Adipocyte (in vitro differentiated cells): ENCODE measurements at regions not wholly inside any gene's neighbourhood (a gene's known extent, or its start where the extent isn't known, plus 50 kb on each side); places are given as distances from the start of the nearest gene placed in this dataset.
"Not testable (repeated sequence)": the region's sequence is repeated elsewhere in the genome, so short reads cannot be mapped to it uniquely, and the experiment has no call there.

Experiments used
- DNase-seq: peaks from one replicate; pipeline ENCODE4 v3.0.0-alpha.2; 2015; ENCODE audit warnings: low read depth
- H3K27me3 ChIP-seq: replicated peaks from 2 replicates; pipeline ENCODE4 v1.7.0; 2013; ENCODE audit warnings: mild to moderate bottlenecking, low read length, moderate library complexity; ENCODE audit not compliant: control insufficient read depth, insufficient read depth
- H3K36me3 ChIP-seq: 2 replicates; pipeline ENCODE4 v1.7.0; 2013; ENCODE audit warnings: low read length, mild to moderate bottlenecking, moderate library complexity; ENCODE audit not compliant: control insufficient read depth, insufficient read depth, severe bottlenecking
- H3K4me1 ChIP-seq: 2 replicates; pipeline ENCODE4 v1.7.0; 2013; ENCODE audit warnings: mild to moderate bottlenecking, low read length, moderate library complexity; ENCODE audit not compliant: control insufficient read depth, insufficient read depth
- H3K4me3 ChIP-seq: 2 replicates; pipeline ENCODE4 v1.7.0; 2013; ENCODE audit warnings: mild to moderate bottlenecking, low read length, moderate library complexity
- H3K9ac ChIP-seq: 2 replicates; pipeline ENCODE4 v1.7.0; 2013; ENCODE audit warnings: mild to moderate bottlenecking, low read length, moderate library complexity
- H3K9me3 ChIP-seq: 2 replicates; pipeline ENCODE4 v1.7.0; 2013; ENCODE audit warnings: mild to moderate bottlenecking, low read length, moderate library complexity; ENCODE audit not compliant: control insufficient read depth

- not testable (repeated sequence) for H3K9me3 ChIP-seq, H3K27me3 ChIP-seq, H3K4me1 ChIP-seq, H3K9ac ChIP-seq, H3K36me3 ChIP-seq, H3K4me3 ChIP-seq, DNase-seq
Observed at GRCh38 chr11:16574889-16575288, 163.6 kb upstream of the C11orf58 start.

GRCh38 chr11:16572945-16573344, 165.5 kb upstream of the C11orf58 start:
- Histone ChIP-seq H3K9ac (no peak overlapping the region), H3K9me3 (peaks cover 5% of the 10 kb centered on the region), H3K27me3 (no peaks in the 10 kb centered on the region), H3K36me3 (no peaks in the 10 kb centered on the region), H3K4me3 (no peak overlapping the region), H3K4me1 (no peaks in the 10 kb centered on the region)
- peak; percentile 30 for DNase-seq

GRCh38 chr11:16561150-16561549, 177.3 kb upstream of the C11orf58 start:
- Histone ChIP-seq H3K9me3 (no peaks in the 10 kb centered on the region), H3K27me3 (no peaks in the 10 kb centered on the region), H3K36me3 (no peaks in the 10 kb centered on the region), H3K9ac (no peak overlapping the region), H3K4me1 (no peaks in the 10 kb centered on the region), H3K4me3 (no peak overlapping the region)
- DNase-seq, result no peak

GRCh38 chr11:16558494-16558893, 180.0 kb upstream of the C11orf58 start:
- no peak for DNase-seq

GRCh38 chr11:16555956-16556355, 182.5 kb upstream of the C11orf58 start:
- Histone ChIP-seq H3K36me3 (no peaks in the 10 kb centered on the region), H3K27me3 (no peaks in the 10 kb centered on the region), H3K4me1 (no peaks in the 10 kb centered on the region), H3K9ac (no peak overlapping the region), H3K4me3 (no peak overlapping the region), H3K9me3 (no peaks in the 10 kb centered on the region)
- no peak for DNase-seq

More at GRCh38 chr11:16558494-16558893, 180.0 kb upstream of the C11orf58 start:
- Histone ChIP-seq H3K4me1 (no peaks in the 10 kb centered on the region), H3K9me3 (no peaks in the 10 kb centered on the region), H3K36me3 (no peaks in the 10 kb centered on the region), H3K4me3 (no peak overlapping the region), H3K9ac (no peak overlapping the region), H3K27me3 (no peaks in the 10 kb centered on the region)

GRCh38 chr11:16554361-16554760, 184.1 kb upstream of the C11orf58 start:
- DNase-seq, result no peak
- Histone ChIP-seq H3K36me3 (no peaks in the 10 kb centered on the region), H3K4me1 (no peaks in the 10 kb centered on the region), H3K27me3 (no peaks in the 10 kb centered on the region), H3K4me3 (no peak overlapping the region), H3K9me3 (no peaks in the 10 kb centered on the region), H3K9ac (no peak overlapping the region)

- H3K4me1 ChIP-seq, result no peaks in the 10 kb centered on the region
- no peaks in the 10 kb centered on the region for H3K36me3 ChIP-seq
- no peaks in the 10 kb centered on the region for H3K27me3 ChIP-seq
- no peak overlapping the region for H3K9ac ChIP-seq
- H3K9me3 ChIP-seq, result peaks cover 18% of the 10 kb centered on the region
- DNase-seq, result no peak
- no peak overlapping the region for H3K4me3 ChIP-seq
Observed at GRCh38 chr11:16547879-16548278, 190.6 kb upstream of the C11orf58 start.

- Histone ChIP-seq H3K4me3 (no peak overlapping the region), H3K9me3 (peaks cover 18% of the 10 kb centered on the region)
Observed at GRCh38 chr11:16543642-16544041, 187.3 kb upstream of the SOX6 start.

GRCh38 chr11:16542353-16542752, 186.0 kb upstream of the SOX6 start:
- H3K9me3 ChIP-seq, result peaks cover 9% of the 10 kb centered on the region
- H3K9ac ChIP-seq, result no peak overlapping the region
- no peaks in the 10 kb centered on the region for H3K36me3 ChIP-seq
- no peaks in the 10 kb centered on the region for H3K4me1 ChIP-seq
- no peak for DNase-seq
- no peak overlapping the region for H3K4me3 ChIP-seq
- no peaks in the 10 kb centered on the region for H3K27me3 ChIP-seq

More at GRCh38 chr11:16543642-16544041, 187.3 kb upstream of the SOX6 start:
- Histone ChIP-seq H3K9ac (no peak overlapping the region), H3K4me1 (no peaks in the 10 kb centered on the region), H3K27me3 (no peaks in the 10 kb centered on the region), H3K36me3 (no peaks in the 10 kb centered on the region)
- DNase-seq, result no peak

- no peak overlapping the region for H3K9ac ChIP-seq
- no peaks in the 10 kb centered on the region for H3K27me3 ChIP-seq
- peaks cover 3% of the 10 kb centered on the region for H3K9me3 ChIP-seq
- no peak for DNase-seq
- H3K4me1 ChIP-seq, result no peaks in the 10 kb centered on the region
- no peak overlapping the region for H3K4me3 ChIP-seq
- H3K36me3 ChIP-seq, result no peaks in the 10 kb centered on the region
Observed at GRCh38 chr11:16536513-16536912, 180.2 kb upstream of the SOX6 start.

GRCh38 chr11:16528639-16529038, 172.3 kb upstream of the SOX6 start:
- H3K27me3 ChIP-seq, result no peaks in the 10 kb centered on the region
- DNase-seq, result peak; percentile 33
- no peaks in the 10 kb centered on the region for H3K36me3 ChIP-seq
- H3K4me3 ChIP-seq, result no peak overlapping the region
- no peaks in the 10 kb centered on the region for H3K9me3 ChIP-seq
- H3K9ac ChIP-seq, result no peak overlapping the region
- no peaks in the 10 kb centered on the region for H3K4me1 ChIP-seq

GRCh38 chr11:16527525-16528246, 171.3 kb upstream of the SOX6 start:
- no peaks in the 10 kb centered on the region for H3K4me1 ChIP-seq
- H3K27me3 ChIP-seq, result no peaks in the 10 kb centered on the region
- DNase-seq, result no peak
- no peak overlapping the region for H3K4me3 ChIP-seq
- H3K9ac ChIP-seq, result no peak overlapping the region
- H3K36me3 ChIP-seq, result no peaks in the 10 kb centered on the region
- no peaks in the 10 kb centered on the region for H3K9me3 ChIP-seq
